ENCODE measurements at regions not wholly inside any gene's neighbourhood (a gene's known extent, or its start where the extent isn't known, plus 50 kb on each side); places are given as distances from the start of the nearest gene placed in this dataset.

GRCh38 chr6:37556881-37557644 is 57.4 kb upstream of the CCDC167 start:
- DNase-seq (ENCODE audit: low read depth) = no peak

- DNase-seq (ENCODE audit: low read depth) = no peak
Observed at GRCh38 chr6:37555040-37555781, 55.5 kb upstream of the CCDC167 start.

GRCh38 chr6:37554480-37554819 is 54.8 kb upstream of the CCDC167 start:
- DNase-seq (ENCODE audit: low read depth) = no peak

- no peak for DNase-seq (ENCODE audit: low read depth)
Observed at GRCh38 chr6:37552267-37552666, 52.6 kb upstream of the CCDC167 start.

GRCh38 chr6:37551867-37552266 is 52.2 kb upstream of the CCDC167 start:
- DNase-seq (ENCODE audit: low read depth) = no peak

- DNase-seq (ENCODE audit: low read depth) = no peak
Observed at GRCh38 chr6:37551446-37551845, 51.8 kb upstream of the CCDC167 start.

GRCh38 chr6:37551002-37551401 is 51.3 kb upstream of the CCDC167 start:
- no peak for DNase-seq (ENCODE audit: low read depth)

GRCh38 chr6:37550191-37550831 is 50.6 kb upstream of the CCDC167 start:
- DNase-seq (ENCODE audit: low read depth) = no peak

GRCh38 chr6:37549558-37549957 is 49.9 kb upstream of the CCDC167 start:
- DNase-seq (ENCODE audit: low read depth) = no peak
